Activated CD4-positive, alpha-beta T cell treated with anti-CD3 and anti-CD28 coated beads for 36 hours (primary cell): ENCODE measurements at regions not wholly inside any gene's neighbourhood (a gene's known extent, or its start where the extent isn't known, plus 50 kb on each side); places are given as distances from the start of the nearest gene placed in this dataset.

ENCODE experiments used
- ATAC-seq: fragments of 200-7000 bp; cut with Tn5 transposase; one replicate; pipeline ENCODE4 v1.10.0; 2021; ENCODE audit warnings: mild to moderate bottlenecking, moderate library complexity
- CTCF ChIA-PET: fragments of 350-600 bp; sonication (Branson Sonifier 250); formaldehyde crosslinking; loops from one replicate; lab custom pipeline; 2021; ENCODE audit warnings: antibody characterized with exemption; lab: Charles Lee
- POLR2A ChIA-PET: fragments of 350-600 bp; sonication (Branson Sonifier 250); formaldehyde crosslinking; loops from one replicate; lab custom pipeline; 2021; ENCODE audit warnings: antibody characterized with exemption, inconsistent platforms; lab: Charles Lee
- DNase-seq: peaks from one replicate; pipeline ENCODE4 v3.0.0-alpha.2; 2020
- H3K27ac Mint-ChIP-seq: one replicate; pipeline ENCODE4 v1.8.0; 2021; ENCODE audit warnings: mixed read lengths
- H3K27me3 Mint-ChIP-seq: one replicate; pipeline ENCODE4 v1.8.0; 2021; ENCODE audit warnings: mixed read lengths
- H3K36me3 Mint-ChIP-seq: one replicate; pipeline ENCODE4 v1.8.0; 2021; ENCODE audit warnings: low read depth, mixed read lengths
- H3K4me1 Mint-ChIP-seq: one replicate; pipeline ENCODE4 v1.8.0; 2021; ENCODE audit warnings: mixed read lengths
- H3K4me3 Mint-ChIP-seq: one replicate; pipeline ENCODE4 v1.8.0; 2021; ENCODE audit warnings: mild to moderate bottlenecking, moderate library complexity, mixed read lengths
- H3K9me3 Mint-ChIP-seq: one replicate; pipeline ENCODE4 v1.8.0; 2021; ENCODE audit warnings: low read depth, mixed read lengths
- intact Hi-C, 2 experiments: fragments of 100-400 bp; cut with DNase I in 1 of 2; cut with micrococcal nuclease in 1 of 2; formaldehyde crosslinking; loops; one replicate each; pipeline versions ENCODE4 v1.14.2 to v1.15.1; 2022 to 2024; cut with DNase I, micrococcal nuclease

- ChIA-PET CTCF (no interaction called here), POLR2A (no interaction called here)
- intact Hi-C loops: no loop called here
- DNase-seq: no peak
- Mint-ChIP-seq H3K9me3 (no peaks in the 10 kb centered on the region), H3K4me3 (no peak overlapping the region), H3K36me3 (no peaks in the 10 kb centered on the region), H3K4me1 (peaks cover 2% of the 10 kb centered on the region), H3K27ac (no peak overlapping the region), H3K27me3 (no peaks in the 10 kb centered on the region)
- ATAC-seq: no peak
Measured at GRCh38 chr2:147378403-147378802, 466.4 kb upstream of the ACVR2A start.

GRCh38 chr2:147375073-147375472 lies 469.8 kb upstream of the ACVR2A start:
- Mint-ChIP-seq H3K36me3 (no peaks in the 10 kb centered on the region), H3K4me1 (peaks cover 2% of the 10 kb centered on the region), H3K9me3 (no peaks in the 10 kb centered on the region), H3K27ac (no peak overlapping the region), H3K27me3 (no peaks in the 10 kb centered on the region), H3K4me3 (no peak overlapping the region)
- POLR2A ChIA-PET: no interaction called here
- CTCF ChIA-PET: interaction anchor here (0.6 kb wide), 1 partner anchor 11 kb away, joined by 3 read pairs; no protein-coding TSS in a partner anchor
- intact Hi-C loops: no loop called here
- ATAC-seq (no peak), DNase-seq (no peak)

GRCh38 chr2:147374423-147374811 lies 470.4 kb upstream of the ACVR2A start:
- intact Hi-C loops: no loop called here
- ChIA-PET CTCF (interaction anchor here (0.6 kb wide), 1 partner anchor 11 kb away, joined by 3 read pairs; no protein-coding TSS in a partner anchor), POLR2A (no interaction called here)
- Mint-ChIP-seq H3K27ac (no peak overlapping the region), H3K4me1 (peaks cover 2% of the 10 kb centered on the region), H3K36me3 (no peaks in the 10 kb centered on the region), H3K9me3 (no peaks in the 10 kb centered on the region), H3K27me3 (no peaks in the 10 kb centered on the region), H3K4me3 (no peak overlapping the region)
- DNase-seq (no peak), ATAC-seq (no peak)

- no peak overlapping the region for H3K4me3 Mint-ChIP-seq
- no peaks in the 10 kb centered on the region for H3K27me3 Mint-ChIP-seq
- no peaks in the 10 kb centered on the region for H3K9me3 Mint-ChIP-seq
- no peak overlapping the region for H3K27ac Mint-ChIP-seq
- peaks cover 2% of the 10 kb centered on the region for H3K4me1 Mint-ChIP-seq
- no peak for ATAC-seq
- POLR2A ChIA-PET: no interaction called here
- no peaks in the 10 kb centered on the region for H3K36me3 Mint-ChIP-seq
- intact Hi-C loops: no loop called here
- CTCF ChIA-PET: no interaction called here
- no peak for DNase-seq
Measured at GRCh38 chr2:147373800-147374422, 470.9 kb upstream of the ACVR2A start.

GRCh38 chr2:147368306-147368705 lies 476.5 kb upstream of the ACVR2A start:
- H3K36me3 Mint-ChIP-seq: no peaks in the 10 kb centered on the region
- no peak overlapping the region for H3K4me3 Mint-ChIP-seq
- ChIA-PET POLR2A (no interaction called here), CTCF (no interaction called here)
- ATAC-seq (no peak), DNase-seq (no peak)
- intact Hi-C loops: no loop called here
- H3K27ac Mint-ChIP-seq: no peak overlapping the region
- H3K27me3 Mint-ChIP-seq: no peaks in the 10 kb centered on the region
- H3K9me3 Mint-ChIP-seq: no peaks in the 10 kb centered on the region
- H3K4me1 Mint-ChIP-seq: peaks cover 11% of the 10 kb centered on the region

GRCh38 chr2:147366279-147366678 lies 478.6 kb upstream of the ACVR2A start:
- Mint-ChIP-seq H3K4me1 (peaks cover 11% of the 10 kb centered on the region), H3K27ac (no peak overlapping the region), H3K36me3 (no peaks in the 10 kb centered on the region), H3K27me3 (no peaks in the 10 kb centered on the region), H3K4me3 (no peak overlapping the region), H3K9me3 (no peaks in the 10 kb centered on the region)
- no peak for ATAC-seq
- CTCF ChIA-PET: interaction anchor here (1.4 kb wide), 1 partner anchor 23 kb away, joined by 3 read pairs; no protein-coding TSS in a partner anchor
- intact Hi-C loops: no loop called here
- DNase-seq: no peak
- POLR2A ChIA-PET: no interaction called here

GRCh38 chr2:147365622-147366021 lies 479.2 kb upstream of the ACVR2A start:
- CTCF ChIA-PET: interaction anchor here (1.2 to 1.4 kb wide), 2 partner anchors 14 to 23 kb away, joined by 3 read pairs; no protein-coding TSS in a partner anchor
- no peaks in the 10 kb centered on the region for H3K9me3 Mint-ChIP-seq
- H3K4me1 Mint-ChIP-seq: peaks cover 11% of the 10 kb centered on the region
- POLR2A ChIA-PET: interaction anchor here (0.6 kb wide), 1 partner anchor 73 kb away, joined by 8 read pairs; no protein-coding TSS in a partner anchor
- ATAC-seq: no peak
- no peaks in the 10 kb centered on the region for H3K36me3 Mint-ChIP-seq
- H3K4me3 Mint-ChIP-seq: no peak overlapping the region
- no peak for DNase-seq
- H3K27ac Mint-ChIP-seq: no peak overlapping the region
- intact Hi-C loops: no loop called here
- H3K27me3 Mint-ChIP-seq: no peaks in the 10 kb centered on the region

- peaks cover 2% of the 10 kb centered on the region for H3K27me3 Mint-ChIP-seq
- no peak for DNase-seq
- no peaks in the 10 kb centered on the region for H3K36me3 Mint-ChIP-seq
- no peaks in the 10 kb centered on the region for H3K9me3 Mint-ChIP-seq
- peak overlapping the region; percentile 38 for H3K4me3 Mint-ChIP-seq
- ChIA-PET POLR2A (no interaction called here), CTCF (interaction anchor here (0.6 to 1.8 kb wide), 3 partner anchors 7 to 248 kb away, joined by 3 to 5 read pairs (median 5); no protein-coding TSS in a partner anchor)
- H3K27ac Mint-ChIP-seq: peak overlapping the region; percentile 61
- intact Hi-C loops: no loop called here
- peaks cover 11% of the 10 kb centered on the region for H3K4me1 Mint-ChIP-seq
- ATAC-seq: no peak
Measured at GRCh38 chr2:147364597-147364996, 480.2 kb upstream of the ACVR2A start.

GRCh38 chr2:147363181-147363580 lies 481.6 kb upstream of the ACVR2A start:
- ChIA-PET POLR2A (interaction anchor here (0.7 kb wide), 1 partner anchor 480 kb away, joined by 3 read pairs; no protein-coding TSS in a partner anchor), CTCF (interaction anchor here (0.7 to 1.8 kb wide), 4 partner anchors 9 to 114 kb away, joined by 3 to 5 read pairs (median 4); no protein-coding TSS in a partner anchor)
- DNase-seq: no peak
- H3K27me3 Mint-ChIP-seq: peaks cover 2% of the 10 kb centered on the region
- intact Hi-C loops: no loop called here
- ATAC-seq: no peak
- no peaks in the 10 kb centered on the region for H3K36me3 Mint-ChIP-seq
- no peaks in the 10 kb centered on the region for H3K9me3 Mint-ChIP-seq
- H3K27ac Mint-ChIP-seq: no peak overlapping the region
- no peak overlapping the region for H3K4me3 Mint-ChIP-seq
- H3K4me1 Mint-ChIP-seq: peaks cover 11% of the 10 kb centered on the region

- H3K27me3 Mint-ChIP-seq: peaks cover 5% of the 10 kb centered on the region
- no peaks in the 10 kb centered on the region for H3K4me1 Mint-ChIP-seq
- no peak overlapping the region for H3K27ac Mint-ChIP-seq
- no peak overlapping the region for H3K4me3 Mint-ChIP-seq
- no peak for DNase-seq
- ChIA-PET POLR2A (no interaction called here), CTCF (no interaction called here)
- no peak for ATAC-seq
- no peaks in the 10 kb centered on the region for H3K9me3 Mint-ChIP-seq
- H3K36me3 Mint-ChIP-seq: no peaks in the 10 kb centered on the region
- intact Hi-C loops: no loop called here
Measured at GRCh38 chr2:147358375-147358774, 486.5 kb upstream of the ACVR2A start.

GRCh38 chr2:147356157-147356556 lies 488.7 kb upstream of the ACVR2A start:
- H3K4me1 Mint-ChIP-seq: no peaks in the 10 kb centered on the region
- DNase-seq (no peak), ATAC-seq (no peak)
- H3K27ac Mint-ChIP-seq: no peak overlapping the region
- H3K27me3 Mint-ChIP-seq: peaks cover 5% of the 10 kb centered on the region
- no peaks in the 10 kb centered on the region for H3K9me3 Mint-ChIP-seq
- H3K36me3 Mint-ChIP-seq: no peaks in the 10 kb centered on the region
- ChIA-PET CTCF (no interaction called here), POLR2A (interaction anchor here (0.6 kb wide), 1 partner anchor 64 kb away, joined by 9 read pairs; no protein-coding TSS in a partner anchor)
- H3K4me3 Mint-ChIP-seq: no peak overlapping the region
- intact Hi-C loops: no loop called here

- no peak for ATAC-seq
- peaks cover 5% of the 10 kb centered on the region for H3K27me3 Mint-ChIP-seq
- no peak overlapping the region for H3K27ac Mint-ChIP-seq
- intact Hi-C loops: no loop called here
- no peaks in the 10 kb centered on the region for H3K9me3 Mint-ChIP-seq
- POLR2A ChIA-PET: interaction anchor here (0.6 kb wide), 1 partner anchor 65 kb away, joined by 9 read pairs; no protein-coding TSS in a partner anchor
- no peak overlapping the region for H3K4me3 Mint-ChIP-seq
- H3K36me3 Mint-ChIP-seq: no peaks in the 10 kb centered on the region
- DNase-seq: no peak
- CTCF ChIA-PET: no interaction called here
- H3K4me1 Mint-ChIP-seq: no peaks in the 10 kb centered on the region
Measured at GRCh38 chr2:147355706-147356105, 489.1 kb upstream of the ACVR2A start.
